GM19452 (cell line): ENCODE measurements at regions not wholly inside any gene's neighbourhood (a gene's known extent, or its start where the extent isn't known, plus 50 kb on each side); places are given as distances from the start of the nearest gene placed in this dataset.
"Not testable (repeated sequence)": the region's sequence is repeated elsewhere in the genome, so short reads cannot be mapped to it uniquely, and the experiment has no call there.

Experiments
- ATAC-seq: cut with Tn5 transposase; IDR thresholded peaks from one replicate; pipeline ENCODE4 v1.9.1; 2021; ENCODE audit not compliant: unreplicated experiment

DNA sequence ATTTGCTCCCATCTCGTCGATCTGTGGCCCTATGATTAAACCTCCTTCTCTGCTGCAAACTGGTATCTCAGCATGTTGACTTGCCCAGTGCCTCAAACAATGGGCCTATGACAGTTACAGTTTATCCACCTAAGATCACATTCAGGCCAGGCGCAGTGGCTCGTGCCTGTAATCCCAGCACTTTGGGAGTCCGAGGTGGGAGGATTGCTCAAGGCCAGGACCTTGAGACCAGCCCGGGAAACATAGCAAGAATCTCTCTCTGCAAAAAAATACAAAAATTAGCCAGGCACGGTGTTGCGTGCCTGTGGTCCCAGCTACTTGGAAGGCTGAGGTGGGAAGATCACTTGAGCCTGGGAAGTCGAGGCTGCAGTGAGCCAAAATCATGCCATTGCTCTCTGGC is 79.8 kb upstream of the ADGRL1 start:
- not testable (repeated sequence) for ATAC-seq

DNA sequence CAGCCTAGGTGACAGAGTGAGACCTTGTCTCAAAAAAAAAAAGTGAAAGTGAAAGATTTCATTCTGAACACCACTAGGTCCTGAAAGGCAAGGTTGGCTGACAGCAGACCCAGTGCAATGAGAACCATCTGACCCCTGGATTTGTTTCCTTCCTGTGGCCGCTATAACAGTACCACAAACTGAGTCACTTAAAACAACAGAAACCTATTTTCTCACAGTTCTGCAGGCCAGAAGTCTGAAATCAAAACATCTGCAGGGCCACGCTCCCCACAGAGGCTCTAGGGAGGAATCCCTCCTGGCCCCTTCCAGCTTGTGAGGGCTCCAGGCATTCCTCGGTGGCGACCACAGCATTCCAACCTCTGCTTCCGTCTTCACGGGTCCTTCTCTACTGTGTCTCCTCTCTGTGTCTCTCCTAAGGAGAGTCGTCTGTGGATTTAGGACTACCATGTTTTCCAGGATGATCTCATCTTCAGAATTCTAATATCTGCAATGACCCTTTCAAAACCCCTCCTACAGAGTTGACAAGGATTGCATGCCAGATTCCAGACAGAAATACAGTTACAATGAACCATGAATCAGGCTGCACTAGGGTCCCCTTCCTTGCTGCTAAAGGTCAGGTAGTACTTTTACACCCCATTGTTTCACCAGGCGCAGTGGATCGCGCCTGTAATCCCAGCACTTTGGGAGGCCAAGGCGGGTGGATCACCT is 78.0 kb upstream of the ADGRL1 start:
- ATAC-seq, result peak; percentile 83

DNA sequence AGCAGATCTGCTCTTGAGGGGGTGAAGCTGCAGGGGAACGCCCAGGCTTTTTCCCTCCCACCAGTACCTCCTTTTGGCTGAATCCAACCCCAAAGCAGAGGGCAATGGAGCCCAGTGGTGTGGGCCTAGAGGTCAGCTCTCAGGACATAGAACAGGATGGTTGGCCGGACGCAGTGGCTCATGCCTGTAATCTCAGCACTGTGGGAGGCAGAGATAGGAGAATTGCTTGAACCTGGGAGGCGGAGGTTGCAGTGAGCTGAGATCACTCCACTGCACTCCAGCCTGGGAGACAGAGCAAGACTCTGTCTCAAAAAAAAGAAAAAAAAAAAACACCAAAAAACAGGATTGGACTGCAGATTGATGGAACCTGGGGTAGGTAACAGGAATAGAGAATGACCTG is 73.3 kb upstream of the ADGRL1 start:
- ATAC-seq, result not testable (repeated sequence)

DNA sequence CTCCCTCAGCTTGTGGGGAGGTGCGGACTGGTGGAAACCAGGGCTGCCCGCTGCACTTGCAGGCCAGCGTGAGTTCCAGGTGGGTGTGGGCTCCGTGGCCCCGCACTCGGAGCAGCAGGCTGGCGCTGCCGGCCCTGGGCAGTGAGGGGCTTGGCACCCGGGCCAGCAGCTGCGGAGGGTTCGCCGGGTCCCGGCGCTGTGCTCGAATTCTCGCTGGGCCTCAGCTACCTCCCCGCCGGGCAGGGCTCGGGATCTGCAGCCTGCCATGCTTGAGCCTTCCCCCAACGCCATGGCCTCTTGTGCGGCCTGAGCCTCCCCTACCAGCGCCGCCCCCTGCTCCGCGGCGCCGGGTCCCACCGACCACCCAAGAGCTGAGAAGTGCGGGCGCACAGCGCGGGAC is 71.6 kb upstream of the ADGRL1 start:
- no peak for ATAC-seq

DNA sequence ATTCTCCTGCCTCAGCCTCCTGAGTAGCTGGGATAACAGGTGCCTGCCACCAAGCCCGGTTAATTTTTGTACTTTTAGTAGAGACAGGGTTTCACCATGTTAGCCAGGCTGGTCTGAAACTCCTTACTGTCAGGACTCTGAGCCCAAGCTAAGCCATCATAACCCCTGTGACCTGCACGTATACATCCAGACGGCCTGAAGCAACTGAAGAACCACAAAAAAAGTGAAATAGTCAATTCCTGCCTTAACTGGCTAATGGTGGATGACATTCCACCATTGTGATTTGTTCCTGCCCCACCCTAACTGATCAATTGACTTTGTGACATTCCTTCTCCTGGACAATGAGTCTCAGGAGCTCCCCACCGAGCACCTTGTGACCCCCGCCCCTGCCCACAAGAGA is 69.9 kb upstream of the ADGRL1 start:
- not testable (repeated sequence) for ATAC-seq

DNA sequence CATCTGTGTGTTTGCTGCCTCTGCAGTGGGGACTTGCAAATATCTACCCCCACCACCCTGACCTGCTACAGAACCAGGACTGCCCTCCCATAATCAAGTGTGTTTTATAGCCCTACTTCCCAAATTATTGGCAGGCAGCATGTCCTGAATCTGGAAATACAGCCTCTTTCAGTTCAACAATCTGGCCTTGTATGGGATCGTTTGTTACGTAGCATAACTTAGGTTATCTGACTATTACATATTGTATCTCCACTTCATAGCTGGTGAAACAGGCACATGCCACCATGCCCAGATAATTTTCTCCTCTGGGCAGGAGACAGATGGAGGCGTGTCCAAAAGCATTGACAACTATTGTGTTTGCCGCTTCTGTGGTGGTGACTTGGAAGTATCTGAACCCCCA is 66.7 kb upstream of the ADGRL1 start:
- no peak for ATAC-seq

DNA sequence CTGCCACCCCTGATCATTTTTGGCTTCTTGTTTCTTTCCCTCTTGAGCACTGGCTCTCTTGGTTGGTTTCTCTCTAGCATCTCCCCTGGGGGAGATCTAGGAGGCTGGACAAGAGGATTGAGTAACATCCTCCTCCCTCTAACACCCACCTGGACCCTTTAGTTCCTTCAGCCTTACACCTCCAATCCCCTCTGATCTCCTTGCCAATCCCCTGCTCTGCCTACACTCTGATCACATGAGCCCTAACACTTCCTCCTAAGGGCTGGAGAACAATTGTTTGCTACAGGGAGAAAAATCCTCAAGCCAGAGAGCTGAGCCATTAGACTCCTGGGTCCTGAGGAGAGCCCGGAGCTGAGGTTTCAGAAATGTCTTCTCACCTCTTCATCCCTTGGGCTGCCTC is 65.9 kb upstream of the ADGRL1 start:
- ATAC-seq, result no peak

DNA sequence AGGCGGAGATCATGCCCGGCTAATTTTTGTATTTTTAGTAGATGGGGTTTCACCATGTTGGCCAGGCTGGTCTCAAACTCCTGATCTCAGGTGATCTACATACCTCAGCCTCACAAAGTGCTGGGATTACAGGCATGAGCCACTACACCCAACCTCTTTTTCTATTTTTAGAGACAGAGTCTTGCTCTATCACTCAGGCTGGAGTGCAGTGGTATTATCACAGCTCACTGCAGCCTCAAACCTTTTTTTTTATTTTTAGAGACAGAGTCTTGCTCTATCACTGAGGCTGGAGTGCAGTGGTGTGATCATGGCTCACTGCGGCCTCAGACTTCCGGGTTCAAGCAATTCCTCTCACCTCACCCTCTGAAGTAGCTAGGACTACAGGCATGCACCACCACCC is 64.6 kb upstream of the ADGRL1 start:
- ATAC-seq, result not testable (repeated sequence)

DNA sequence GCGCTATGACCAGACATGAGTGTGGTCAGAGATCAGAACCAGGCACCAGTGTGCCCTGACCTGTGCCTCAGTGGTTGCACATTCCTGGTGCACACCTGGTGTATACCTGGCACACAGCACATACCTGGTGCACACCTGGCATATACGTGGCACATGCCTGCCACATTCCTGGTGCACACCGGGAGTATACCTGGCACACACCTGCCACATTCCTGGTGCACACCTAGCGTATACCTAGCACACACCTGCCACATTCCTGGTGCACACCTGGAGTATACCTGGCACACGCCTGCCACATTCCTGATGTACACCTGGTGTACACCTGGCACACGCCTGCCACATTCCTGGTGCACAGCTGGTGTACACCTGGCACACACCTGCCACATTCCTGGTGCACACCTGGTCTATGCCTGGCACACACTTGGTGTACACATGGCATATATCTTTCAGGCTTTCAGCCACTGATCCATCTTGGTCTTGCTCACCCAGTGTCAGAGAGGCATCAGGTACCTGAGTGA is 61.3 kb upstream of the ADGRL1 start:
- ATAC-seq, result no peak

DNA sequence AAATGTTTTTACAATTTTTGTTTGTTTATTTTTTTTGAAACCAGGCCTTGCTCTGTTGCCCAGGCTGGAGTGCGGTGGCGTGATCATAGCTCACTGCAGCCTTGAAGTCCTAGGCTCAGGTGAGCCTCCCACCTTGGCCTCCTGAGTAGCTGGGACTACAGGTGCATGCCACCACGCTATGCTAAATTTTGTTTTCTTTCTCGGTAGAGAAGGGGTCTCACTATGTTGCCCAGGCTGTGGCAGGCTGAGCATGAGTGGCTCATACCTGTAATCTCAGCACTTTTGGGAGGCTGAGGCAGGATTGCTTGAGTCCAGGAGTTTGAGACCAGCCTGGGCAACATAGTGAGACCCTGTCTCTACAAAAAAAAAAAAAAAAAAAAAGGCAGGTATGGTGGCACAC is 60.2 kb upstream of the ADGRL1 start:
- ATAC-seq, result not testable (repeated sequence)

DNA sequence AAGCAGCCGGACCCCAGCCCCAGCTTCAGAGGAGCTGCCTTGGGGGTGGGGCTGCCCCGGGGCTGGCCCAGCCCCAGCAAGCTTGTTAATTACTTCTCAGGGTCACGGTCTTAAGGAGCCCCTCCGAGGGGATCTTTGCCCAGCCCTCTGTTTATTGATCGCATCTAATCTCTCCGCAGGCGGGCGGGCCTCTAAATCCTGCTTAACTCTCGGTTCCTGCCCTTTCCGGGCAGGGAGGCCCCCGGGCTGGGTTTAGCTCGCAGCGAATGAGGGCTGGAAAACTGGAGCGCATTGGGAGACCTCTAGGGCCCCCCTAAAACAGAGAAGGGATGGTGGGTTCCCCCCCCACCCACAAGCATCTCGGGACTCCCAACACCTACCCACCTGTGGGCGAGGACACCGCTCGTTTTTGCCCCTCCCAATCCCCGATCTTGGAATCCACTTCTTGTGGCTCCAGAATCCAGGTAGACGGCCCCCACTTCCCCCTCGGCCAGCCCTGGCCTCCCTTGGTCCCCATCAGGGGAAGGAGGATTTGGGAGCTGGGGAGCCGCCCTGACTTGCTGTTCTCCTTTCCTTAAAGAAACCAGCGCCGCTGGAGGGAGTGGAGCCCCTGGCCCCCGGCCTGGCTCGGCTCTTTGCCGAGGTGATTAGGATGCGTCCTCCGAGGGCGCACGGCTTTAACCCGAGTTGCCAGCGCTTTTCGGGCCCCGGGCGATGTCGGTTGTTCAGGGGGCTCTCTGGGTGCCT is 59.5 kb upstream of the ADGRL1 start:
- no peak for ATAC-seq

DNA sequence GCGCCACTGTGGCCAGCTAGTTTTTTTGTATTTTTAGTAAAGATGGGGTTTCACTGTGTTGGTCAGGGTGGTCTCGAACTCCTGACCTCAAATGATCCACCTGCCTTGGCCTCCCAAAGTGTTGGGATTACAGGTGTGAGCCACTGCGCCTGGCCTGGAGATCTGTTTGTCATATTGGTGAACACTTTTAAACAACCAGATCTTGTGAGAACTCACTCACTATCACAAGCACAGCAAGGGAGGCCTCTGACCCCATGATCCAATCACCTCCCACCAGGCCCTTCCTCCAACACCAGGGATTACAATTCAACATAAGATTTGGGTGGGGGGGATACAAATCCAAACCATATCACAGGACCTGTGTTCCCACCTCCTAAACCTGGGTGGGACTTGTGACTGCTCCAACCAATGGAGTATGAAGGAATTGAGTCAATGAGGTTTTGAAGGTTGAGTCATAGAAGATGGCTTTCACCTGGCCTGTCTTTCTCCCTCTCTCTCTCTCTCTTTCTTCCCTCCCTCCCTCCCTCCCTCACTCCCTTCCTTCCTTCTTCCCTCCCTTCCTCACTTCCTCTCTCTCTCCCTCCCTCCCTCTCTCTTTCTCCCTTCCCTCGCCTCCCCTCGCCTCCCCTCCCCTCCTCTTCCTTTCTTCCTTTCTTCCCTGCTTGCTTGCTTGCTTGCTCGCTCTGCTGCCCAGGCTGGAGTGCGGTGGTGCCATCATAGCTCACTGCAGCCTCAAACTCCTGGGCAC is 50.1 kb upstream of the ADGRL1 start:
- not testable (repeated sequence) for ATAC-seq
